ENCODE measurements at regions not wholly inside any gene's neighbourhood (a gene's known extent, or its start where the extent isn't known, plus 50 kb on each side); places are given as distances from the start of the nearest gene placed in this dataset.

DNA sequence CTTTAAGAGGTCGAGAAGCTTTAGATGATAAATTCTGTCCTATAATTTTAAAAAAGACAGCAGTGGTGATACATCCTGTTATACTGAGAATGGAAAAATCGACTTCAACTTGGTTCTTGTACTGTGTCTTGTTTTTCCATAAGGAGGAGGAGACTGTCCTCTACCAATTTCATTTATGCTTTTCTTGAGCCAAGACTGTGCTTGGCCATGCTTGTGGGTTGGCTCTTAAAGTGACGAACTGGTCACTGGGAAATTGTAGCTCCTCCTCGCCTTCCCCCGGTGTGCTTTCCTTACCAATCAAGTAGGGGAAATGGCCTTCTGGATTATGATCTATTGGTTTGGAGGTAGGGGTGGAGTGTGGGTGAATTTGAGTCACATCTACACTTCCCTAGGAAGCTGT lies 67.1 kb upstream of the HSPB3 start:
- POLR2A ChIA-PET = interaction anchor here (0.5 to 1.8 kb wide), 4 partner anchors 12 to 78 kb away, joined by 3 to 11 read pairs (median 4); partner anchors contain the start of gene ARL15

DNA sequence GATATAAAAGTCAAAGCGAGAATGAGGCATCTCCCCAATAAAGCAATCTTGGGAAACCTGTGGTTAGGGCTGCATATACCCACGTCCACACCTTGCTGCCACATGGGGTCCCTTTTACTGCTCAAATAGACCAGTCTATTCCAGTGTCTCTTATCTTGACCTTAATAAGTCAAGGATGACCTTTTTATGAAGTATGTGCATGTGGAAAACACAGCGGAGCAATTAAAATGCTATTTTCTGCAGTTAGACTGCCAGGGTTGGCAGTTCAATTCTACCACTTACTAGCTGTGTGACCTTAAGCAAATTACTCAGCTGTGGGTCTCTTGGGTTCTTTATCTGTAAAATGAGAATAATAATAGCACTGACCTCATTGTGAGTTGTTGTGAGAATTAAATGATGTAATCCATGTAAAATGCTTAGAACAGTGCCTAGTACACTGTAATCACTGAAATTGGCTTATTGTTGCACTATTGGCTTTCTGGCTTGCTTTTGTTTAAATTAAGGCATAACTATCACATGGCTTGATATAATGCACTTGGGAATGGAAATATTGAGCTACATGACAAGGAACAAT lies 67.8 kb upstream of the HSPB3 start:
- Mint-ChIP-seq H3K4me3 (ENCODE audit: unreplicated experiment) (no peak overlapping the region), H3K27ac (ENCODE audit: low read depth, unreplicated experiment) (no peak overlapping the region), H3K4me1 (ENCODE audit: insufficient read depth, unreplicated experiment) (peaks cover 20% of the 10 kb centered on the region), H3K27me3 (ENCODE audit: insufficient read depth, unreplicated experiment) (no peaks in the 10 kb centered on the region), H3K36me3 (ENCODE audit: insufficient read depth, unreplicated experiment) (no peaks in the 10 kb centered on the region), H3K9me3 (ENCODE audit: unreplicated experiment) (no peaks in the 10 kb centered on the region)
- intact Hi-C loops (cut with micrococcal nuclease) = no loop called here
- no peak for DNase-seq (ENCODE audit: unreplicated experiment)
- TF ChIP-seq, protein P1, sequence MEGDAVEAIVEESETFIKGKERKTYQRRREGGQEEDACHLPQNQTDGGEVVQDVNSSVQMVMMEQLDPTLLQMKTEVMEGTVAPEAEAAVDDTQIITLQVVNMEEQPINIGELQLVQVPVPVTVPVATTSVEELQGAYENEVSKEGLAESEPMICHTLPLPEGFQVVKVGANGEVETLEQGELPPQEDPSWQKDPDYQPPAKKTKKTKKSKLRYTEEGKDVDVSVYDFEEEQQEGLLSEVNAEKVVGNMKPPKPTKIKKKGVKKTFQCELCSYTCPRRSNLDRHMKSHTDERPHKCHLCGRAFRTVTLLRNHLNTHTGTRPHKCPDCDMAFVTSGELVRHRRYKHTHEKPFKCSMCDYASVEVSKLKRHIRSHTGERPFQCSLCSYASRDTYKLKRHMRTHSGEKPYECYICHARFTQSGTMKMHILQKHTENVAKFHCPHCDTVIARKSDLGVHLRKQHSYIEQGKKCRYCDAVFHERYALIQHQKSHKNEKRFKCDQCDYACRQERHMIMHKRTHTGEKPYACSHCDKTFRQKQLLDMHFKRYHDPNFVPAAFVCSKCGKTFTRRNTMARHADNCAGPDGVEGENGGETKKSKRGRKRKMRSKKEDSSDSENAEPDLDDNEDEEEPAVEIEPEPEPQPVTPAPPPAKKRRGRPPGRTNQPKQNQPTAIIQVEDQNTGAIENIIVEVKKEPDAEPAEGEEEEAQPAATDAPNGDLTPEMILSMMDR (IDR thresholded peaks at IDR 0.05; ENCODE audit: unreplicated experiment) = no peak
- CTCF ChIA-PET = interaction anchor here (0.6 to 1.0 kb wide), 5 partner anchors 13 to 53 kb away, joined by 3 to 4 read pairs (median 4); no protein-coding TSS in a partner anchor
- POLR2A ChIA-PET = interaction anchor here (0.9 to 1.8 kb wide), 2 partner anchors 15 to 77 kb away, joined by 4 to 11 read pairs; partner anchors contain the start of gene ARL15
- BruUV-seq (replicated peaks) = no TSS peak

More for the DNA sequence above, 67.1 kb upstream of the HSPB3 start:
- no peaks in the 10 kb centered on the region for H3K27me3 Mint-ChIP-seq (ENCODE audit: insufficient read depth, unreplicated experiment)
- H3K4me1 Mint-ChIP-seq (ENCODE audit: insufficient read depth, unreplicated experiment) = peaks cover 18% of the 10 kb centered on the region
- no peaks in the 10 kb centered on the region for H3K36me3 Mint-ChIP-seq (ENCODE audit: insufficient read depth, unreplicated experiment)
- intact Hi-C loops (cut with micrococcal nuclease) = no loop called here
- no peaks in the 10 kb centered on the region for H3K9me3 Mint-ChIP-seq (ENCODE audit: unreplicated experiment)
- TF ChIP-seq, protein P1 (IDR thresholded peaks at IDR 0.05; ENCODE audit: unreplicated experiment) = no peak
- no peak overlapping the region for H3K4me3 Mint-ChIP-seq (ENCODE audit: unreplicated experiment)
- no TSS peak for BruUV-seq (replicated peaks)
- no peak for DNase-seq (ENCODE audit: unreplicated experiment)
- no peak overlapping the region for H3K27ac Mint-ChIP-seq (ENCODE audit: low read depth, unreplicated experiment)
- CTCF ChIA-PET = interaction anchor here (0.6 to 1.0 kb wide), 5 partner anchors 12 to 54 kb away, joined by 3 to 4 read pairs (median 4); no protein-coding TSS in a partner anchor

DNA sequence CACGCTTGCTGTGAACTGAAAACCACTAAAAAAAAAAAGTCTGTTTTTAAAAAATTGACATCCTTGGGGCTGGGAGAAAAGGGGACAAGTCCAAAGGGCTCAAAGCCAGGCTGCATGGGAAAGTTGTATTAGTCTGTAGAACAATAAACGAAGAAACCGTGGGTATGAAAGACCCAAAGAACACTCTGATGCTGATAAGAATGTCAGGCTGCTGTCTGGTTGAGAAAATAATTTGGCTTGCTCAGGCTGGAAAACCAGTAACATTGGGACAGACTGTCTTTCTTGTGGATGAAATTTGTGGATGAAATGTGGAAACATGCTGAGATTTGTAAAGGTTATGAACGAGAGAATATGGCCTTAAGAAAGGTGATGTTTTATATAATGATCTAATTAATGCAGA lies 68.5 kb upstream of the HSPB3 start:
- ChIA-PET POLR2A (no interaction called here), CTCF (no interaction called here)
- Mint-ChIP-seq H3K9me3 (ENCODE audit: unreplicated experiment) (no peaks in the 10 kb centered on the region), H3K36me3 (ENCODE audit: insufficient read depth, unreplicated experiment) (no peaks in the 10 kb centered on the region), H3K27me3 (ENCODE audit: insufficient read depth, unreplicated experiment) (no peaks in the 10 kb centered on the region), H3K4me3 (ENCODE audit: unreplicated experiment) (no peak overlapping the region), H3K27ac (ENCODE audit: low read depth, unreplicated experiment) (no peak overlapping the region), H3K4me1 (ENCODE audit: insufficient read depth, unreplicated experiment) (peaks cover 20% of the 10 kb centered on the region)
- no TSS peak for BruUV-seq (replicated peaks)
- DNase-seq (ENCODE audit: unreplicated experiment) = no peak
- TF ChIP-seq, protein P1 (IDR thresholded peaks at IDR 0.05; ENCODE audit: unreplicated experiment) = no peak
- intact Hi-C loops (cut with micrococcal nuclease) = no loop called here

DNA sequence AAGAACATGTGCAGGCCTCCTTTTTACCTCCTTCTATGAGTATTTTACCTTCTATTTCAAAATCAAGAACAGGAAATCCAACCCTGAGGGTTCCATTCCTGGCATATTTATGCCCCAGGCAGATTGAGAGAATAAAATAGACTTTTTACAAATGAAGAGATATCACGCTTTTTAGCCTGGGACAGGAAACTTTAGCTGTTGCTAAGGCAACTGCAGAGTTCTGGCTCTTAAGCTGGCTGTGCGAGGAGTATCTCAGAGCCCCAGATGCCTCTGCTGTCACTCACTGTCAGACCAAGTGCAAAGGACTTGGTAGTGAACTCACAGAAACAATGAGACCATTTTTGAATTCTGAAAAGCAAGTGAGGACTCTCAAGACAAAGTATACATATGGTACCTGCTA lies 69.5 kb upstream of the HSPB3 start:
- intact Hi-C loops (cut with micrococcal nuclease) = no loop called here
- Mint-ChIP-seq H3K4me1 (ENCODE audit: insufficient read depth, unreplicated experiment) (peaks cover 20% of the 10 kb centered on the region), H3K9me3 (ENCODE audit: unreplicated experiment) (no peaks in the 10 kb centered on the region), H3K36me3 (ENCODE audit: insufficient read depth, unreplicated experiment) (no peaks in the 10 kb centered on the region), H3K27ac (ENCODE audit: low read depth, unreplicated experiment) (no peak overlapping the region), H3K27me3 (ENCODE audit: insufficient read depth, unreplicated experiment) (no peaks in the 10 kb centered on the region), H3K4me3 (ENCODE audit: unreplicated experiment) (no peak overlapping the region)
- TF ChIP-seq, protein P1 (IDR thresholded peaks at IDR 0.05; ENCODE audit: unreplicated experiment) = no peak
- ChIA-PET CTCF (interaction anchor here (1.1 to 1.6 kb wide), 3 partner anchors 19 to 156 kb away, joined by 3 to 7 read pairs (median 5); no protein-coding TSS in a partner anchor), POLR2A (interaction anchor here (1.0 to 1.2 kb wide), 2 partner anchors 17 to 76 kb away, joined by 3 to 6 read pairs; partner anchors contain the start of gene ARL15)
- no peak for DNase-seq (ENCODE audit: unreplicated experiment)
- BruUV-seq (replicated peaks) = no TSS peak

Data from MCF 10A (cell line).